Effector CD4-positive, alpha-beta T cell (primary cell): ENCODE measurements at regions not wholly inside any gene's neighbourhood (a gene's known extent, or its start where the extent isn't known, plus 50 kb on each side); places are given as distances from the start of the nearest gene placed in this dataset.

ENCODE experiments used
- DNase-seq: peaks from one replicate; pipeline ENCODE4 v3.0.0-alpha.2; 2020

- DNase-seq = no peak
Measured at GRCh38 chr10:91149550-91149949, 70.9 kb upstream of the PCGF5 start.

- DNase-seq = no peak
Measured at GRCh38 chr10:91150631-91151030, 69.8 kb upstream of the PCGF5 start.

GRCh38 chr10:91153508-91153907, 67.0 kb upstream of the PCGF5 start:
- DNase-seq = no peak

- DNase-seq = no peak
Measured at GRCh38 chr10:91154842-91155241, 65.6 kb upstream of the PCGF5 start.

GRCh38 chr10:91156196-91156595, 64.3 kb upstream of the PCGF5 start:
- DNase-seq = no peak

GRCh38 chr10:91159254-91159783, 61.1 kb upstream of the PCGF5 start:
- no peak for DNase-seq

- DNase-seq = no peak
Measured at GRCh38 chr10:91162050-91162494, 58.4 kb upstream of the PCGF5 start.

- peak; percentile 67 for DNase-seq
Measured at GRCh38 chr10:91162495-91163268, 57.8 kb upstream of the PCGF5 start.

- DNase-seq = peak; percentile 80
Measured at GRCh38 chr10:91163269-91163868, 57.1 kb upstream of the PCGF5 start.

- peak; percentile 67 for DNase-seq
Measured at GRCh38 chr10:91163869-91164474, 56.5 kb upstream of the PCGF5 start.

GRCh38 chr10:91164520-91165065, 55.9 kb upstream of the PCGF5 start:
- no peak for DNase-seq

- DNase-seq = no peak
Measured at GRCh38 chr10:91167406-91167805, 53.1 kb upstream of the PCGF5 start.

GRCh38 chr10:91170418-91170817, 50.0 kb upstream of the PCGF5 start:
- DNase-seq = no peak
